HepG2 (cell line): ENCODE measurements at regions not wholly inside any gene's neighbourhood (a gene's known extent, or its start where the extent isn't known, plus 50 kb on each side); places are given as distances from the start of the nearest gene placed in this dataset.

Experiments used
- ATAC-seq: fragments of 200-7000 bp; cut with Tn5 transposase; 3 replicates; pipeline ENCODE4 v1.9.1; 2020; ENCODE audit warnings: mild to moderate bottlenecking, moderate library complexity
- BruUV-seq: library from RNA; stranded (reverse); fragments of 400-500 nt; replicated peaks from 2 replicates; lab custom pipeline; 2021; lab: Mats Ljungman, UMichigan
- CTCF ChIA-PET: fragments of 300-600 bp; formaldehyde crosslinking; extraction: SDS; loops from one replicate; lab custom pipeline; 2021; ENCODE audit warnings: low total read pairs, inconsistent platforms, low intra/inter-chr PET ratio; lab: Yijun Ruan, JAX
- POLR2A ChIA-PET: fragments of 350-600 bp; sonication (Branson Sonifier 250); formaldehyde crosslinking; loops from one replicate; lab custom pipeline; 2020; ENCODE audit warnings: antibody characterized with exemption, inconsistent platforms; lab: Yijun Ruan, JAX
- DNase-seq: peaks from one replicate; pipeline ENCODE4 v3.0.0-alpha.2; 2015; ENCODE audit warnings: low spot score
- FAIRE-seq: peaks from 3 replicates; lab custom pipeline; 2011; peaks lifted over from hg19 to GRCh38; lab: Jason Lieb, UNC
- H2AFZ ChIP-seq: one replicate; pipeline ENCODE4 v1.6.1; 2011; ENCODE audit warnings: low read length, inconsistent platforms
- H3K27ac ChIP-seq: fragments of 300-600 bp; 3 replicates; pipeline ENCODE4 v1.8.0; 2011; ENCODE audit warnings: mixed run types, mild to moderate bottlenecking, mixed read lengths, low read length, inconsistent platforms; ENCODE audit not compliant: insufficient read depth; ENCODE audit errors: extremely low read length
- H3K27me3 ChIP-seq, 2 experiments: fragments of 200-600 bp in 1 of 2; 2 replicates in 1 of 2; 3 replicates in 1 of 2; pipeline versions ENCODE4 v1.6.0 to v1.8.0; 2011; ENCODE audit warnings: low read length in 2 of 2, mild to moderate bottlenecking in 2 of 2, moderate library complexity in 2 of 2, inconsistent platforms in 1 of 2; ENCODE audit not compliant: insufficient read depth in 2 of 2, control insufficient read depth in 1 of 2
- H3K36me3 ChIP-seq, 2 experiments: fragments of 200-600 bp in 1 of 2; replicated peaks in 1 of 2; 2 replicates in 1 of 2; 3 replicates in 1 of 2; pipeline versions ENCODE4 v1.5.1 to v1.8.0; 2011; ENCODE audit warnings: low read length in 2 of 2, inconsistent platforms in 1 of 2; ENCODE audit not compliant: insufficient read depth in 2 of 2, control insufficient read depth in 1 of 2
- H3K4me1 ChIP-seq: 2 replicates; pipeline ENCODE4 v1.5.1; 2012; ENCODE audit warnings: low read length, inconsistent platforms; ENCODE audit not compliant: insufficient read depth
- H3K4me2 ChIP-seq: 2 replicates; pipeline ENCODE4 v1.6.0; 2011; ENCODE audit warnings: low read depth, low read length, inconsistent platforms
- H3K4me3 ChIP-seq, 3 experiments: fragments of 200-600 bp in 1 of 3; sonication (generic), shearing (Covaris generic) in 1 of 3; replicated peaks in 1 of 3; 2 replicates each; pipeline ENCODE4 v1.5.1; 2011 to 2016; ENCODE audit warnings: low read length in 3 of 3, inconsistent platforms in 2 of 3, low read depth in 2 of 3, mild to moderate bottlenecking in 2 of 3, control low read depth in 1 of 3, mixed read lengths in 1 of 3; ENCODE audit not compliant: insufficient read depth in 1 of 3
- H3K79me2 ChIP-seq: one replicate; pipeline ENCODE4 v1.6.1; 2011; ENCODE audit warnings: low read length, inconsistent platforms; ENCODE audit not compliant: insufficient read depth
- H3K9ac ChIP-seq: 2 replicates; pipeline ENCODE4 v1.6.0; 2011; ENCODE audit warnings: mild to moderate bottlenecking, low read depth, low read length, inconsistent platforms; ENCODE audit not compliant: insufficient read depth
- H3K9me3 ChIP-seq: 2 replicates; pipeline ENCODE4 v1.5.1; 2012; ENCODE audit warnings: mild to moderate bottlenecking, low read length
- H4K20me1 ChIP-seq: 2 replicates; pipeline ENCODE4 v1.6.0; 2011; ENCODE audit warnings: inconsistent platforms, mild to moderate bottlenecking, low read length, moderate library complexity; ENCODE audit not compliant: insufficient read depth
- BRCA1 ChIP-seq: sonication (generic); formaldehyde crosslinking; IDR thresholded peaks from 2 replicates; pipeline ENCODE4 v1.4.0; 2020; ENCODE audit warnings: missing genetic modification reagents
- DMAP1 ChIP-seq: IDR thresholded peaks from 2 replicates; pipeline ENCODE4 v1.6.1; 2016
- ELF1 ChIP-seq: sonication (generic); formaldehyde crosslinking; IDR thresholded peaks from 2 replicates; pipeline ENCODE4 v1.4.0; 2020; ENCODE audit warnings: missing genetic modification reagents
- EP300 ChIP-seq, 3 experiments: sonication (generic) in 1 of 3; formaldehyde crosslinking in 1 of 3; IDR thresholded peaks; 2 replicates each; pipeline versions ENCODE4 v1.5.1 to v1.6.1; 2011 to 2020; ENCODE audit warnings: low read depth in 2 of 3, low read length in 2 of 3, borderline replicate concordance in 1 of 3, improper control_type of control experiment in 1 of 3, mild to moderate bottlenecking in 1 of 3, missing genetic modification reagents in 1 of 3, moderate library complexity in 1 of 3
- JARID2 ChIP-seq: sonication (generic); formaldehyde crosslinking; IDR thresholded peaks from 2 replicates; pipeline ENCODE4 v1.8.1; 2023; ENCODE audit warnings: missing genetic modification reagents, inconsistent platforms; ENCODE audit not compliant: insufficient replicate concordance
- JUNB ChIP-seq: sonication (generic); formaldehyde crosslinking; IDR thresholded peaks from 2 replicates; pipeline ENCODE4 v1.8.0; 2022; ENCODE audit warnings: missing genetic modification reagents, mild to moderate bottlenecking, borderline replicate concordance
- MXD4 ChIP-seq: IDR thresholded peaks from 2 replicates; pipeline ENCODE4 v1.6.1; 2016; ENCODE audit warnings: mild to moderate bottlenecking, missing biosample characterization, missing genetic modification reagents
- NFE2L2 ChIP-seq: fragments of 150-350 bp; IDR thresholded peaks from 2 replicates; pipeline ENCODE4 v1.6.1; 2014; ENCODE audit warnings: low read length
- NONO ChIP-seq, 2 experiments: fragments of 450-650 bp in 1 of 2; sonication (generic) in 1 of 2; formaldehyde crosslinking in 1 of 2; IDR thresholded peaks in 1 of 2; conservative IDR thresholded peaks in 1 of 2; 2 replicates each; pipeline versions ENCODE4 v1.6.1 to v1.8.0; 2017 to 2022; ENCODE audit warnings: mild to moderate bottlenecking in 1 of 2, missing genetic modification reagents in 1 of 2, moderate library complexity in 1 of 2
- RELA ChIP-seq: sonication (generic); formaldehyde crosslinking; IDR thresholded peaks from 2 replicates; pipeline ENCODE4 v1.4.0; 2020; ENCODE audit warnings: missing genetic modification reagents
- SIN3B ChIP-seq: fragments of 150-350 bp; IDR thresholded peaks from 2 replicates; pipeline ENCODE4 v1.6.1; 2014; ENCODE audit warnings: low read length
- XBP1 ChIP-seq: sonication (generic); formaldehyde crosslinking; IDR thresholded peaks from 2 replicates; pipeline ENCODE4 v1.5.0; 2020; ENCODE audit warnings: missing genetic modification reagents
- ZBTB1 ChIP-seq: sonication (generic); formaldehyde crosslinking; IDR thresholded peaks from 2 replicates; pipeline ENCODE4 v1.4.0; 2020; ENCODE audit warnings: missing genetic modification reagents, borderline replicate concordance
- ZFP82 ChIP-seq: sonication (generic); formaldehyde crosslinking; IDR thresholded peaks from 2 replicates; pipeline ENCODE4 v1.5.1; 2020; ENCODE audit warnings: mild to moderate bottlenecking, missing genetic modification reagents, borderline replicate concordance
- ZKSCAN8 ChIP-seq: IDR thresholded peaks from 2 replicates; pipeline ENCODE4 v1.6.1; 2016; ENCODE audit warnings: borderline replicate concordance, missing genetic modification reagents, missing compliant biosample characterization
- ZNF326 ChIP-seq: sonication (generic); formaldehyde crosslinking; IDR thresholded peaks from 2 replicates; pipeline ENCODE4 v1.4.0; 2020; ENCODE audit warnings: missing genetic modification reagents, borderline replicate concordance
- ZNF563 ChIP-seq: sonication (generic); formaldehyde crosslinking; IDR thresholded peaks from 2 replicates; pipeline ENCODE4 v1.8.0; 2022; ENCODE audit warnings: mild to moderate bottlenecking, moderate library complexity, missing genetic modification reagents
- ZNF607 ChIP-seq: sonication (generic); formaldehyde crosslinking; IDR thresholded peaks from 2 replicates; pipeline ENCODE4 v1.5.1; 2020; ENCODE audit warnings: missing genetic modification reagents, mild to moderate bottlenecking, borderline replicate concordance
- WGBS: methylation state at CpG from one replicate; pipeline ENCODE4 v1.1.6; 2017; ENCODE audit warnings: low lambda C conversion rate; 5-methylcytosine and 5-hydroxymethylcytosine counted together
- in situ Hi-C: cut with HindIII; loops from 2 replicates; pipeline ENCODE4 v1.10.0; 2017; ENCODE audit warnings: low pct_unique_long_range_greater_than_20kb; ENCODE audit not compliant: extremely low pct_ligation_motif_present
- intact Hi-C: fragments of 100-400 bp; cut with micrococcal nuclease; formaldehyde crosslinking; loops from one replicate; pipeline ENCODE4 v1.10.0; 2022; ENCODE audit not compliant: unreplicated experiment
- TF ChIP-seq, protein P1 (sequence below): sonication (generic); formaldehyde crosslinking; IDR thresholded peaks from 2 replicates; pipeline ENCODE4 v1.4.0; 2020; ENCODE audit warnings: missing genetic modification reagents, borderline replicate concordance
- TF ChIP-seq, protein P2 (sequence below), 2 experiments: sonication (generic) in 1 of 2; formaldehyde crosslinking in 1 of 2; IDR thresholded peaks; 2 replicates each; pipeline versions ENCODE4 v1.4.0 to v1.6.1; 2018 to 2020; ENCODE audit warnings: missing genetic modification reagents in 2 of 2, borderline replicate concordance in 1 of 2, low read depth in 1 of 2, mild to moderate bottlenecking in 1 of 2, missing biosample characterization in 1 of 2

DNA sequence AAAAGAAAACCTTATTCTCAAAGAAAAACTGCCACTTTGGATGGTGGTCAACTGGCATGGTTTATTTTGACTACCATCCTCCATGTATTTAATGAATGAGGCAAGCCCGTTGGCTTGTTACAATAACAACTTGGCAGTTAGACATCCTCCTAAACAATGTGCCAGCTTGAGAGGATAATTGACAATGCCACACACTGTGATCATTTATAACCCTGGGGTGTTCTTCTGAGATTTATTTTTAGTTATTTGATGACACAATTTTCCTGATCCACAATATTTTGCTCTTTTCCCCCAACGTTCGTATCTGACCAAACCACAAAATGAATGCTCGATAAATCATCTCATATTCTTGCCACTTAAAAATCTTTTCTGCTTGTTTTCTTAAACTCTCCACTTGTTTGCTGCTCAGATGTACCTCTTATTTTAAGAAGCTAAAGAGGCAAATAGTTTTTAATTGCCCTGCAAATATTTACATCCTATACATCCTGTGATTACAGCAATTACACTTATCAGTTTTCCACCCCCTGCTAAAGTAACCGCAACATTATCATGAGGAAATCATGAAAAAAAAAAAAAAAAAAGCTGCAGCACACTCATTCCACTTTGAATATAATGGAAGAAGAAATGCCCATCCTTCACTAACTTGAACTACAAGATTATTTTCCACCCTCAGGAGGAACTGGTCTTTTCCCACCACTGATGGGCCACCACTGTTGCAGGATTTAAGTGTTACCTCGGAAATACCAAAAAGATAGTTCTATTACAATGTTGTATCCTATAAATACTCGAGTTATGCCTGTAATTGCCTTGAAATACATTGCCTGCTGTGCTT is 119.9 kb downstream of the MBL2 start:
- Histone ChIP-seq H3K27me3 (no peaks in the 10 kb centered on the region), H3K4me2 (no peak overlapping the region), H3K79me2 (no peaks in the 10 kb centered on the region), H3K4me1 (0 out of 2 replicates have a peak, but pooled peaks cover 9% of the 10 kb centered on the region), H3K9me3 (no peaks in the 10 kb centered on the region), H3K9ac (no peak overlapping the region), H4K20me1 (no peaks in the 10 kb centered on the region), H2AFZ (no peak overlapping the region), H3K36me3 (no peaks in the 10 kb centered on the region), H3K4me3 (no peak overlapping the region), H3K27ac (no peak overlapping the region)
- in situ Hi-C loops (no loop called here), intact Hi-C loops (no loop called here)
- BruUV-seq: no TSS peak
- DNase-seq (no peak), ATAC-seq (no peak), FAIRE-seq (no peak)
- POLR2A ChIA-PET: no interaction called here
- CTCF ChIA-PET: no interaction called here
- 84% methylated on average over 7 of the region's 7 CpGs for WGBS
- no peak for TF ChIP-seq ZFP82 (CRISPR knock-in tag)
- TF ChIP-seq XBP1: no peak
- TF ChIP-seq RELA: no peak
- no peak for TF ChIP-seq SIN3B
- TF ChIP-seq MXD4: no peak
- TF ChIP-seq BRCA1 (CRISPR knock-in tag): no peak
- TF ChIP-seq EP300 (IDR thresholded peaks at IDR 0.05; ENCODE audit: low read depth in 2 of 2, low read length in 2 of 2): no peak
- no peak for TF ChIP-seq EP300 (CRISPR knock-in tag; IDR thresholded peaks at IDR 0.05; ENCODE audit: borderline replicate concordance)
- TF ChIP-seq NFE2L2: no peak
- TF ChIP-seq ZNF326 (CRISPR knock-in tag): no peak
- no peak for TF ChIP-seq ZBTB1 (CRISPR knock-in tag)
- TF ChIP-seq, protein P1, sequence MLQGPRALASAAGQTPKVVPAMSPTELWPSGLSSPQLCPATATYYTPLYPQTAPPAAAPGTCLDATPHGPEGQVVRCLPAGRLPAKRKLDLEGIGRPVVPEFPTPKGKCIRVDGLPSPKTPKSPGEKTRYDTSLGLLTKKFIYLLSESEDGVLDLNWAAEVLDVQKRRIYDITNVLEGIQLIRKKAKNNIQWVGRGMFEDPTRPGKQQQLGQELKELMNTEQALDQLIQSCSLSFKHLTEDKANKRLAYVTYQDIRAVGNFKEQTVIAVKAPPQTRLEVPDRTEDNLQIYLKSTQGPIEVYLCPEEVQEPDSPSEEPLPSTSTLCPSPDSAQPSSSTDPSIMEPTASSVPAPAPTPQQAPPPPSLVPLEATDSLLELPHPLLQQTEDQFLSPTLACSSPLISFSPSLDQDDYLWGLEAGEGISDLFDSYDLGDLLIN (CRISPR knock-in tag): no peak
- no peak for TF ChIP-seq ZNF563 (CRISPR knock-in tag)
- TF ChIP-seq JUNB (CRISPR knock-in tag): no peak
- TF ChIP-seq DMAP1: no peak
- TF ChIP-seq NONO (IDR thresholded peaks at IDR 0.05): no peak
- TF ChIP-seq NONO (CRISPR knock-in tag; conservative IDR thresholded peaks at IDR 0.05): no peak
- no peak for TF ChIP-seq ZKSCAN8 (CRISPR knock-in tag)
- TF ChIP-seq, protein P2, sequence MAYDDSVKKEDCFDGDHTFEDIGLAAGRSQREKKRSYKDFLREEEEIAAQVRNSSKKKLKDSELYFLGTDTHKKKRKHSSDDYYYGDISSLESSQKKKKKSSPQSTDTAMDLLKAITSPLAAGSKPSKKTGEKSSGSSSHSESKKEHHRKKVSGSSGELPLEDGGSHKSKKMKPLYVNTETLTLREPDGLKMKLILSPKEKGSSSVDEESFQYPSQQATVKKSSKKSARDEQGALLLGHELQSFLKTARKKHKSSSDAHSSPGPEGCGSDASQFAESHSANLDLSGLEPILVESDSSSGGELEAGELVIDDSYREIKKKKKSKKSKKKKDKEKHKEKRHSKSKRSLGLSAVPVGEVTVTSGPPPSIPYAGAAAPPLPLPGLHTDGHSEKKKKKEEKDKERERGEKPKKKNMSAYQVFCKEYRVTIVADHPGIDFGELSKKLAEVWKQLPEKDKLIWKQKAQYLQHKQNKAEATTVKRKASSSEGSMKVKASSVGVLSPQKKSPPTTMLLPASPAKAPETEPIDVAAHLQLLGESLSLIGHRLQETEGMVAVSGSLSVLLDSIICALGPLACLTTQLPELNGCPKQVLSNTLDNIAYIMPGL (CRISPR knock-in tag; IDR thresholded peaks at IDR 0.05; ENCODE audit: borderline replicate concordance in 1 of 2, low read depth in 1 of 2): no peak
- TF ChIP-seq ZNF607 (CRISPR knock-in tag): no peak
- TF ChIP-seq JARID2: no peak
- no peak for TF ChIP-seq ELF1 (CRISPR knock-in tag)
- TF ChIP-seq, all 625 proteins: peak for 0
